Neural progenitor cell (in vitro differentiated cells): ENCODE measurements at regions not wholly inside any gene's neighbourhood (a gene's known extent, or its start where the extent isn't known, plus 50 kb on each side); places are given as distances from the start of the nearest gene placed in this dataset.
A peak's percentile ranks its signal among the peaks of the same experiment; 100 is the strongest.

Experiments
- CTCF ChIP-seq: fragments of 200-600 bp; sonication (generic); IDR thresholded peaks from 2 replicates; pipeline ENCODE4 v1.5.1; 2017; ENCODE audit warnings: antibody characterized with exemption, mild to moderate bottlenecking
- EZH2 ChIP-seq: fragments of 200-600 bp; sonication (generic); IDR thresholded peaks from 2 replicates; pipeline ENCODE4 v1.6.1; 2017; ENCODE audit warnings: antibody characterized with exemption, mild to moderate bottlenecking, moderate library complexity
- EZH2phosphoT487 ChIP-seq: fragments of 200-600 bp; sonication (generic); IDR thresholded peaks from 2 replicates; pipeline ENCODE4 v1.6.1; 2017; ENCODE audit warnings: antibody characterized with exemption

- peak; percentile 65 for TF ChIP-seq CTCF
- TF ChIP-seq EZH2 = no peak
- TF ChIP-seq EZH2phosphoT487 = no peak
Measured at GRCh38 chr4:154082760-154083535, 294.1 kb upstream of the SFRP2 start.
